Keratinocyte (primary cell): ENCODE measurements at regions not wholly inside any gene's neighbourhood (a gene's known extent, or its start where the extent isn't known, plus 50 kb on each side); places are given as distances from the start of the nearest gene placed in this dataset.

Experiments
- DNase-seq: peaks from one replicate; pipeline ENCODE4 v3.0.0-alpha.2; 2011; ENCODE audit warnings: low read depth, missing footprints, low spot score
- FAIRE-seq: peaks from 2 replicates; lab custom pipeline; 2011; peaks lifted over from hg19 to GRCh38; lab: Jason Lieb, UNC
- H2AFZ ChIP-seq: 2 replicates; pipeline ENCODE4 v1.6.0; 2012; ENCODE audit warnings: low read length, control low read depth, inconsistent platforms; ENCODE audit not compliant: control insufficient read depth
- H3K27ac ChIP-seq: 2 replicates; pipeline ENCODE4 v1.5.1; 2011; ENCODE audit warnings: low read length; ENCODE audit not compliant: control insufficient read depth, insufficient read depth
- H3K27me3 ChIP-seq: 3 replicates; pipeline ENCODE4 v1.6.0; 2011; ENCODE audit warnings: low read length; ENCODE audit not compliant: control insufficient read depth, insufficient read depth; ENCODE audit errors: extremely low read depth
- H3K36me3 ChIP-seq, 2 experiments: 2 replicates in 1 of 2; 3 replicates in 1 of 2; pipeline ENCODE4 v1.5.1; 2011; ENCODE audit warnings: low read length in 2 of 2, mild to moderate bottlenecking in 1 of 2; ENCODE audit not compliant: control insufficient read depth in 2 of 2, insufficient read depth in 2 of 2; ENCODE audit errors: extremely low read depth in 1 of 2
- H3K4me1 ChIP-seq: 3 replicates; pipeline ENCODE4 v1.5.1; 2011; ENCODE audit warnings: low read length; ENCODE audit not compliant: control insufficient read depth, insufficient read depth; ENCODE audit errors: extremely low read depth
- H3K4me2 ChIP-seq: 3 replicates; pipeline ENCODE4 v1.6.0; 2011; ENCODE audit warnings: low read depth, low read length; ENCODE audit not compliant: control insufficient read depth, insufficient read depth; ENCODE audit errors: extremely low read depth
- H3K4me3 ChIP-seq, 3 experiments: fragments of 200-600 bp in 1 of 3; sonication (generic) in 1 of 3; 2 replicates in 2 of 3; 3 replicates in 1 of 3; pipeline ENCODE4 v1.5.1; 2011 to 2016; ENCODE audit warnings: low read length in 3 of 3, mild to moderate bottlenecking in 3 of 3, control low read depth in 2 of 3, inconsistent platforms in 1 of 3, low read depth in 1 of 3, mixed read lengths in 1 of 3, mixed run types in 1 of 3, moderate library complexity in 1 of 3; ENCODE audit not compliant: control insufficient read depth in 2 of 3, insufficient read depth in 2 of 3; ENCODE audit errors: extremely low read depth in 1 of 3
- H3K79me2 ChIP-seq: 2 replicates; pipeline ENCODE4 v1.6.0; 2012; ENCODE audit warnings: low read length; ENCODE audit not compliant: control insufficient read depth, insufficient read depth
- H3K9ac ChIP-seq: 3 replicates; pipeline ENCODE4 v1.6.0; 2011; ENCODE audit warnings: low read length; ENCODE audit not compliant: control insufficient read depth, insufficient read depth; ENCODE audit errors: extremely low read depth
- H3K9me1 ChIP-seq: 3 replicates; pipeline ENCODE4 v1.6.0; 2011; ENCODE audit warnings: low read length; ENCODE audit not compliant: control insufficient read depth, insufficient read depth; ENCODE audit errors: extremely low read depth
- H3K9me3 ChIP-seq: 2 replicates; pipeline ENCODE4 v1.5.1; 2012; ENCODE audit warnings: low read depth, low read length; ENCODE audit not compliant: control insufficient read depth
- H4K20me1 ChIP-seq: 3 replicates; pipeline ENCODE4 v1.6.0; 2011; ENCODE audit warnings: low read length; ENCODE audit not compliant: control insufficient read depth, insufficient read depth; ENCODE audit errors: extremely low read depth
- EZH2 ChIP-seq: IDR thresholded peaks from one replicate; pipeline ENCODE4 v1.6.1; 2012; ENCODE audit warnings: inconsistent platforms, mild to moderate bottlenecking, low read length, moderate library complexity
- dilution Hi-C: fragments of 300-500 bp; cut with MboI; formaldehyde crosslinking; loops from one replicate; pipeline ENCODE4 v1.7.0; 2020; ENCODE audit warnings: low sequenced_read_pairs; ENCODE audit not compliant: extremely low pct_ligation_motif_present
- TF ChIP-seq, protein P1 (sequence below), 3 experiments: IDR thresholded peaks in 1 of 3; conservative IDR thresholded peaks in 1 of 3; optimal IDR thresholded peaks in 1 of 3; 2 replicates in 2 of 3; 3 replicates in 1 of 3; pipeline versions ENCODE3 to v1.5.1; 2011; ENCODE audit warnings: low read length in 3 of 3, mild to moderate bottlenecking in 3 of 3, moderate library complexity in 2 of 3, control low read depth in 1 of 3, inconsistent platforms in 1 of 3; ENCODE audit not compliant: insufficient read depth in 2 of 3; ENCODE audit errors: extremely low read depth in 1 of 3

- H3K9me1 ChIP-seq = no peaks in the 10 kb centered on the region
- no peaks in the 10 kb centered on the region for H3K27me3 ChIP-seq
- no peaks in the 10 kb centered on the region for H3K79me2 ChIP-seq
- no peaks in the 10 kb centered on the region for H3K36me3 ChIP-seq
- H3K9me3 ChIP-seq = no peaks in the 10 kb centered on the region
- no peak overlapping the region for H3K9ac ChIP-seq
- dilution Hi-C loops = no loop called here
- no peak for TF ChIP-seq EZH2
- TF ChIP-seq, protein P1, sequence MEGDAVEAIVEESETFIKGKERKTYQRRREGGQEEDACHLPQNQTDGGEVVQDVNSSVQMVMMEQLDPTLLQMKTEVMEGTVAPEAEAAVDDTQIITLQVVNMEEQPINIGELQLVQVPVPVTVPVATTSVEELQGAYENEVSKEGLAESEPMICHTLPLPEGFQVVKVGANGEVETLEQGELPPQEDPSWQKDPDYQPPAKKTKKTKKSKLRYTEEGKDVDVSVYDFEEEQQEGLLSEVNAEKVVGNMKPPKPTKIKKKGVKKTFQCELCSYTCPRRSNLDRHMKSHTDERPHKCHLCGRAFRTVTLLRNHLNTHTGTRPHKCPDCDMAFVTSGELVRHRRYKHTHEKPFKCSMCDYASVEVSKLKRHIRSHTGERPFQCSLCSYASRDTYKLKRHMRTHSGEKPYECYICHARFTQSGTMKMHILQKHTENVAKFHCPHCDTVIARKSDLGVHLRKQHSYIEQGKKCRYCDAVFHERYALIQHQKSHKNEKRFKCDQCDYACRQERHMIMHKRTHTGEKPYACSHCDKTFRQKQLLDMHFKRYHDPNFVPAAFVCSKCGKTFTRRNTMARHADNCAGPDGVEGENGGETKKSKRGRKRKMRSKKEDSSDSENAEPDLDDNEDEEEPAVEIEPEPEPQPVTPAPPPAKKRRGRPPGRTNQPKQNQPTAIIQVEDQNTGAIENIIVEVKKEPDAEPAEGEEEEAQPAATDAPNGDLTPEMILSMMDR (optimal IDR thresholded peaks at IDR 0.05 in 1 of 3, IDR thresholded peaks at IDR 0.05 in 1 of 3, conservative IDR thresholded peaks at IDR 0.05 in 1 of 3; ENCODE audit: extremely low read depth in 1 of 3, insufficient read depth in 2 of 3, low read length in 3 of 3) = no peak
- no peaks in the 10 kb centered on the region for H3K4me1 ChIP-seq
- no peak overlapping the region for H3K4me2 ChIP-seq
- no peak overlapping the region for H3K4me3 ChIP-seq
- no peak for DNase-seq
- H3K27ac ChIP-seq = no peak overlapping the region
- H2AFZ ChIP-seq = no peak overlapping the region
- no peak for FAIRE-seq
- no peaks in the 10 kb centered on the region for H4K20me1 ChIP-seq
These were observed 73.6 kb downstream of the MAIP1 start for GRCh38 chr2:200028998-200029397.

- Histone ChIP-seq H3K4me1 (no peaks in the 10 kb centered on the region), H3K4me2 (no peak overlapping the region), H3K27me3 (no peaks in the 10 kb centered on the region), H3K4me3 (no peak overlapping the region), H3K36me3 (no peaks in the 10 kb centered on the region), H3K9me3 (no peaks in the 10 kb centered on the region), H3K9ac (no peak overlapping the region), H3K27ac (no peak overlapping the region), H3K79me2 (no peaks in the 10 kb centered on the region), H4K20me1 (no peaks in the 10 kb centered on the region), H3K9me1 (no peaks in the 10 kb centered on the region), H2AFZ (no peak overlapping the region)
- TF ChIP-seq, protein P1 (optimal IDR thresholded peaks at IDR 0.05 in 1 of 3, IDR thresholded peaks at IDR 0.05 in 1 of 3, conservative IDR thresholded peaks at IDR 0.05 in 1 of 3; ENCODE audit: extremely low read depth in 1 of 3, insufficient read depth in 2 of 3, low read length in 3 of 3) = no peak
- TF ChIP-seq EZH2 = no peak
- no peak for DNase-seq
- FAIRE-seq = no peak
- dilution Hi-C loops = no loop called here
These were observed 77.5 kb downstream of the MAIP1 start for GRCh38 chr2:200032895-200033294.
